ENCODE measurements at regions not wholly inside any gene's neighbourhood (a gene's known extent, or its start where the extent isn't known, plus 50 kb on each side); places are given as distances from the start of the nearest gene placed in this dataset.

- Histone ChIP-seq H2BK20ac (ENCODE audit: low read depth, low read length) (no peak overlapping the region), H4K91ac (ENCODE audit: insufficient read depth, low read depth, low read length) (no peak overlapping the region), H3K4me2 (ENCODE audit: low read depth, low read length) (no peak overlapping the region), H2AFZ (replicated peaks; ENCODE audit: low read length, poor library complexity) (no peak overlapping the region), H3K9me1 (ENCODE audit: insufficient read depth, low read length) (no peaks in the 10 kb centered on the region), H2BK15ac (ENCODE audit: low read depth, low read length) (no peak overlapping the region), H3K9ac (ENCODE audit: low read depth, low read length) (no peak overlapping the region), H2BK5ac (ENCODE audit: low read depth, low read length, poor library complexity, severe bottlenecking) (no peak overlapping the region), H3K27me3 (ENCODE audit: control insufficient read depth, insufficient read depth, low read length) (peaks cover 40% of the 10 kb centered on the region), H3K4me1 (ENCODE audit: control insufficient read depth, insufficient read depth, low read length) (no peaks in the 10 kb centered on the region), H3K79me1 (ENCODE audit: low read depth in 1 of 2, low read length in 2 of 2) (no peaks in the 10 kb centered on the region), H3K56ac (ENCODE audit: extremely low read depth, insufficient read depth, low read length) (no peak overlapping the region), H3K27ac (ENCODE audit: insufficient read depth, low read length) (no peak overlapping the region), H3K18ac (ENCODE audit: low read depth, low read length) (no peak overlapping the region), H3K9me3 (ENCODE audit: control insufficient read depth, insufficient read depth, low read length) (peaks cover 8% of the 10 kb centered on the region), H2AK9ac (replicated peaks; ENCODE audit: low read depth, low read length, poor library complexity) (no peak overlapping the region), H4K5ac (ENCODE audit: low read depth, low read length) (no peak overlapping the region), H3K23ac (ENCODE audit: low read depth, low read length) (no peak overlapping the region), H4K8ac (ENCODE audit: low read depth in 2 of 2, low read length in 2 of 2) (no peak overlapping the region), H3K4me3 (ENCODE audit: insufficient read depth, low read depth, low read length) (no peak overlapping the region), H3K14ac (replicated peaks; ENCODE audit: low read depth, low read length) (no peak overlapping the region), H4K20me1 (ENCODE audit: insufficient read depth, low read length) (no peaks in the 10 kb centered on the region), H3K4ac (ENCODE audit: low read depth, low read length) (no peak overlapping the region), H2AK5ac (ENCODE audit: low read depth, low read length) (no peak overlapping the region), H3K36me3 (ENCODE audit: control insufficient read depth, insufficient read depth, low read length) (no peaks in the 10 kb centered on the region), H2BK120ac (ENCODE audit: low read depth, low read length) (no peak overlapping the region)
- ChIA-PET POLR2A (ENCODE audit: unreplicated experiment) (no interaction called here), CTCF (interaction anchor here (0.6 kb wide), 1 partner anchor 221 kb away, joined by 4 read pairs; no protein-coding TSS in a partner anchor)
- no peak for ATAC-seq (ENCODE audit: low read depth)
- in situ Hi-C loops (cut with MboI; ENCODE audit: low sequenced_read_pairs) = no loop called here
- TF ChIP-seq POLR2A (IDR thresholded peaks at IDR 0.05; ENCODE audit: low read depth, low read length) (no peak), BHLHE40 (IDR thresholded peaks at IDR 0.05; ENCODE audit: low read depth, low read length) (no peak), MAZ (IDR thresholded peaks at IDR 0.05; ENCODE audit: borderline replicate concordance, low read depth, low read length) (no peak), NFE2L2 (IDR thresholded peaks at IDR 0.05; ENCODE audit: low read depth, low read length) (no peak), RAD21 (IDR thresholded peaks at IDR 0.05; ENCODE audit: low read length) (no peak), CTCF (conservative IDR thresholded peaks at IDR 0.05; ENCODE audit: low read depth, low read length) (no peak), CHD1 (IDR thresholded peaks at IDR 0.05; ENCODE audit: low read depth, low read length) (no peak), FOS (IDR thresholded peaks at IDR 0.05; ENCODE audit: low read depth, low read length) (no peak), ELK1 (IDR thresholded peaks at IDR 0.05; ENCODE audit: borderline replicate concordance, low read depth, low read length) (no peak), CEBPB (IDR thresholded peaks at IDR 0.05; ENCODE audit: low read depth, low read length) (no peak), RFX5 (IDR thresholded peaks at IDR 0.05; ENCODE audit: low read depth, low read length) (no peak), RCOR1 (IDR thresholded peaks at IDR 0.05; ENCODE audit: insufficient replicate concordance, low read length) (no peak), MXI1 (IDR thresholded peaks at IDR 0.05; ENCODE audit: borderline replicate concordance, low read depth, low read length) (no peak), USF2 (IDR thresholded peaks at IDR 0.05; ENCODE audit: low read depth, low read length) (no peak), MAFK (IDR thresholded peaks at IDR 0.05; ENCODE audit: low read depth, low read length) (no peak), SMC3 (IDR thresholded peaks at IDR 0.05; ENCODE audit: low read depth, low read length) (no peak)
- BruUV-seq (replicated peaks) = no TSS peak
- WGBS, 2 experiments (ENCODE audit: extremely low coverage in 2 of 2, insufficient read length in 1 of 2) = 51% methylated on average over 5 of the region's 13 CpGs; no CpG with 5 or more reads in 1 of the 2 experiments
- intact Hi-C loops (cut with micrococcal nuclease) = no loop called here
- DNase-seq = no peak
- dilution Hi-C loops (cut with HindIII; ENCODE audit: low sequenced_read_pairs, unreplicated experiment) = no loop called here
These were observed 106.8 kb upstream of the SEC14L1 start for GRCh38 chr17:77033892-77034404.

All from IMR-90 (cell line).